OCI-LY3 (cell line): ENCODE measurements at regions not wholly inside any gene's neighbourhood (a gene's known extent, or its start where the extent isn't known, plus 50 kb on each side); places are given as distances from the start of the nearest gene placed in this dataset.

Source experiments
- H2AFZ ChIP-seq: fragments of 200-600, 300-600 bp; shearing (Covaris generic); 2 replicates; pipeline ENCODE4 v1.6.0; 2014; ENCODE audit warnings: antibody characterized with exemption, low read depth, low read length
- H3K27ac ChIP-seq: fragments of 200-600, 300-600 bp; sonication (generic); 2 replicates; pipeline ENCODE4 v1.5.1; 2014; ENCODE audit warnings: mild to moderate bottlenecking, low read length, moderate library complexity, mixed read lengths
- H3K27me3 ChIP-seq: fragments of 200-600, 300-600 bp; sonication (generic); 2 replicates; pipeline ENCODE4 v1.6.1; 2014; ENCODE audit warnings: low read depth, low read length, mixed read lengths
- H3K36me3 ChIP-seq: fragments of 200-600, 300-600 bp; sonication (generic); replicated peaks from 2 replicates; pipeline ENCODE3; 2014; ENCODE audit warnings: low read depth, low read length, mixed read lengths
- H3K4me1 ChIP-seq: fragments of 300-600, 200-600 bp; sonication (generic); 2 replicates; pipeline ENCODE4 v1.6.1; 2014; ENCODE audit warnings: low read length, mixed read lengths
- H3K4me2 ChIP-seq: fragments of 200-600, 300-600 bp; sonication (generic); 2 replicates; pipeline ENCODE4 v1.6.1; 2014; ENCODE audit warnings: low read length, mixed read lengths
- H3K4me3 ChIP-seq: fragments of 300-600, 200-600 bp; sonication (generic); 2 replicates; pipeline ENCODE4 v1.5.1; 2014; ENCODE audit warnings: antibody characterized with exemption, mild to moderate bottlenecking, low read length, moderate library complexity
- H3K79me2 ChIP-seq: fragments of 300-600, 200-600 bp; shearing (Covaris generic); 2 replicates; pipeline ENCODE4 v1.6.1; 2014; ENCODE audit warnings: mild to moderate bottlenecking, low read length, mixed read lengths
- H3K9ac ChIP-seq: fragments of 300-600, 200-600 bp; shearing (Covaris generic); 2 replicates; pipeline ENCODE4 v1.6.0; 2014; ENCODE audit warnings: mild to moderate bottlenecking, low read length, moderate library complexity
- H3K9me3 ChIP-seq: fragments of 200-600, 300-600 bp; shearing (Covaris generic); 2 replicates; pipeline ENCODE4 v1.6.1; 2014; ENCODE audit warnings: low read length, mixed read lengths; ENCODE audit not compliant: insufficient read depth
- H4K20me1 ChIP-seq: fragments of 200-600, 300-600 bp; sonication (generic); 2 replicates; pipeline ENCODE4 v1.6.1; 2016; ENCODE audit warnings: low read length, mixed read lengths; ENCODE audit not compliant: insufficient read depth
- EZH2phosphoT487 ChIP-seq: fragments of 200-600 bp; shearing (Covaris generic); IDR thresholded peaks from 2 replicates; pipeline ENCODE4 v1.6.1; 2018; ENCODE audit warnings: antibody characterized with exemption, mixed run types, low read depth
- TF ChIP-seq, protein P1 (sequence below): fragments of 200-600, 300-600 bp; sonication (generic); IDR thresholded peaks from 2 replicates; pipeline ENCODE4 v1.5.1; 2014; ENCODE audit warnings: antibody characterized with exemption, low read length, low read depth

GRCh38 chr14:81990312-81990761 lies 456.7 kb upstream of the SEL1L start:
- H3K27ac ChIP-seq, result no peak overlapping the region
- no peak overlapping the region for H2AFZ ChIP-seq
- no peaks in the 10 kb centered on the region for H3K36me3 ChIP-seq
- no peaks in the 10 kb centered on the region for H3K27me3 ChIP-seq
- H3K9ac ChIP-seq, result no peak overlapping the region
- no peaks in the 10 kb centered on the region for H4K20me1 ChIP-seq
- no peaks in the 10 kb centered on the region for H3K9me3 ChIP-seq
- H3K4me1 ChIP-seq, result no peaks in the 10 kb centered on the region
- no peaks in the 10 kb centered on the region for H3K79me2 ChIP-seq
- H3K4me3 ChIP-seq, result no peak overlapping the region
- no peak for TF ChIP-seq EZH2phosphoT487
- TF ChIP-seq, protein P1, sequence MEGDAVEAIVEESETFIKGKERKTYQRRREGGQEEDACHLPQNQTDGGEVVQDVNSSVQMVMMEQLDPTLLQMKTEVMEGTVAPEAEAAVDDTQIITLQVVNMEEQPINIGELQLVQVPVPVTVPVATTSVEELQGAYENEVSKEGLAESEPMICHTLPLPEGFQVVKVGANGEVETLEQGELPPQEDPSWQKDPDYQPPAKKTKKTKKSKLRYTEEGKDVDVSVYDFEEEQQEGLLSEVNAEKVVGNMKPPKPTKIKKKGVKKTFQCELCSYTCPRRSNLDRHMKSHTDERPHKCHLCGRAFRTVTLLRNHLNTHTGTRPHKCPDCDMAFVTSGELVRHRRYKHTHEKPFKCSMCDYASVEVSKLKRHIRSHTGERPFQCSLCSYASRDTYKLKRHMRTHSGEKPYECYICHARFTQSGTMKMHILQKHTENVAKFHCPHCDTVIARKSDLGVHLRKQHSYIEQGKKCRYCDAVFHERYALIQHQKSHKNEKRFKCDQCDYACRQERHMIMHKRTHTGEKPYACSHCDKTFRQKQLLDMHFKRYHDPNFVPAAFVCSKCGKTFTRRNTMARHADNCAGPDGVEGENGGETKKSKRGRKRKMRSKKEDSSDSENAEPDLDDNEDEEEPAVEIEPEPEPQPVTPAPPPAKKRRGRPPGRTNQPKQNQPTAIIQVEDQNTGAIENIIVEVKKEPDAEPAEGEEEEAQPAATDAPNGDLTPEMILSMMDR, result peak; percentile 87
- peak overlapping the region; percentile 10; the same call in 1 of the 2 replicates for H3K4me2 ChIP-seq

DNA sequence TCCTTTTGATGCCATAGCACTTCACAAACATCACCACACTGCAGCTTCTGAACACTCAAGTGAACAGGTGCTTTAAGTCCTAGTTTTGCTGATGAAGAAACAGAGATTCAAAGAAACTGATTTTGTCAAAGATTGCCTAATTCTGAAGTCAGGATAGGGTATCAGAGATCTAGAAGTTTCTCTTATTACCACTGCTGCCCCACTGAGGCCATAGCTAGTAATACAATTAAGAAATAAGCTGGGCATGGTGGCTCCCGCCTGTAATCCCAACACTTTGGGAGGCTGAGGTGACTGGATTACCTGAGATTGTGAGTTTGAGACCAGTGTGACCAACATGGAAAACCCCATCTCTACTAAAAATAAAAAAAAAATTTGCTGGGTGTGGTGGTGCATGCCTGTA lies 458.3 kb upstream of the SEL1L start:
- H3K9me3 ChIP-seq, result no peaks in the 10 kb centered on the region
- H3K4me2 ChIP-seq, result no peak overlapping the region
- no peak overlapping the region for H2AFZ ChIP-seq
- no peaks in the 10 kb centered on the region for H3K27me3 ChIP-seq
- H3K4me1 ChIP-seq, result no peaks in the 10 kb centered on the region
- no peaks in the 10 kb centered on the region for H4K20me1 ChIP-seq
- TF ChIP-seq EZH2phosphoT487, result no peak
- TF ChIP-seq, protein P1, result peak; percentile 23; the same call in 1 of the 2 replicates
- H3K27ac ChIP-seq, result no peak overlapping the region
- H3K79me2 ChIP-seq, result no peaks in the 10 kb centered on the region
- no peak overlapping the region for H3K4me3 ChIP-seq
- H3K9ac ChIP-seq, result no peak overlapping the region
- no peaks in the 10 kb centered on the region for H3K36me3 ChIP-seq

- no peak overlapping the region for H2AFZ ChIP-seq
- H3K79me2 ChIP-seq, result no peaks in the 10 kb centered on the region
- no peaks in the 10 kb centered on the region for H3K4me1 ChIP-seq
- no peak overlapping the region for H3K4me3 ChIP-seq
- H3K36me3 ChIP-seq, result no peaks in the 10 kb centered on the region
- H3K9me3 ChIP-seq, result no peaks in the 10 kb centered on the region
- no peak overlapping the region for H3K27ac ChIP-seq
- H4K20me1 ChIP-seq, result no peaks in the 10 kb centered on the region
- H3K27me3 ChIP-seq, result no peaks in the 10 kb centered on the region
- H3K4me2 ChIP-seq, result no peak overlapping the region
- TF ChIP-seq, protein P1, result no peak
- TF ChIP-seq EZH2phosphoT487, result no peak
- H3K9ac ChIP-seq, result no peak overlapping the region
Measured at GRCh38 chr14:81993432-81993831, 459.8 kb upstream of the SEL1L start.

GRCh38 chr14:82003426-82003825 lies 469.8 kb upstream of the SEL1L start:
- Histone ChIP-seq H3K36me3 (no peaks in the 10 kb centered on the region), H3K4me3 (no peak overlapping the region), H3K9ac (no peak overlapping the region), H3K27me3 (no peaks in the 10 kb centered on the region), H2AFZ (no peak overlapping the region), H3K27ac (no peak overlapping the region), H3K9me3 (no peaks in the 10 kb centered on the region), H3K79me2 (no peaks in the 10 kb centered on the region), H4K20me1 (no peaks in the 10 kb centered on the region), H3K4me1 (no peaks in the 10 kb centered on the region), H3K4me2 (no peak overlapping the region)
- no peak for TF ChIP-seq EZH2phosphoT487
- TF ChIP-seq, protein P1, result no peak
